ENCODE measurements at regions not wholly inside any gene's neighbourhood (a gene's known extent, or its start where the extent isn't known, plus 50 kb on each side); places are given as distances from the start of the nearest gene placed in this dataset.

DNA sequence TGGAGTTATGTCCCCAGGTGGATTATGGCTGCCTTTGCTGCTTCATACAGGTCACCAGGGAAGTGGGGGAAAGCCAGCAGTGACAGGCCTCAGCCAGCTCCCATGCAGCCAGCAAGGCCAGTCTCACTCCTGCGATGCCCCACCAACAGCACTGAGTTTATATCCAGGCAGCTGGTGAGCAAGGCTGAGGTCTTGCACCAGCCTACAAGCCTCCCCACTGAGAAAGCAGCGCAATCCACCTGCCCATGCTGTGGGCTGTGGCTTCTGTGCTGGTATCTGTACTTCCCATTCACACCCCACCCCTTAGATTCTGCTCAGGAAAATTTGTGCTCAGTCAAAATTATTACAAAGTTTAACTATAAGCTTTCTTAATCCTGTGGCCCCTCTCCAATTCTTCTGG is 153.5 kb downstream of the HHIP start:
- no peaks in the 10 kb centered on the region for H3K4me1 ChIP-seq
- DNase-seq: no peak
- TF ChIP-seq, protein P1, sequence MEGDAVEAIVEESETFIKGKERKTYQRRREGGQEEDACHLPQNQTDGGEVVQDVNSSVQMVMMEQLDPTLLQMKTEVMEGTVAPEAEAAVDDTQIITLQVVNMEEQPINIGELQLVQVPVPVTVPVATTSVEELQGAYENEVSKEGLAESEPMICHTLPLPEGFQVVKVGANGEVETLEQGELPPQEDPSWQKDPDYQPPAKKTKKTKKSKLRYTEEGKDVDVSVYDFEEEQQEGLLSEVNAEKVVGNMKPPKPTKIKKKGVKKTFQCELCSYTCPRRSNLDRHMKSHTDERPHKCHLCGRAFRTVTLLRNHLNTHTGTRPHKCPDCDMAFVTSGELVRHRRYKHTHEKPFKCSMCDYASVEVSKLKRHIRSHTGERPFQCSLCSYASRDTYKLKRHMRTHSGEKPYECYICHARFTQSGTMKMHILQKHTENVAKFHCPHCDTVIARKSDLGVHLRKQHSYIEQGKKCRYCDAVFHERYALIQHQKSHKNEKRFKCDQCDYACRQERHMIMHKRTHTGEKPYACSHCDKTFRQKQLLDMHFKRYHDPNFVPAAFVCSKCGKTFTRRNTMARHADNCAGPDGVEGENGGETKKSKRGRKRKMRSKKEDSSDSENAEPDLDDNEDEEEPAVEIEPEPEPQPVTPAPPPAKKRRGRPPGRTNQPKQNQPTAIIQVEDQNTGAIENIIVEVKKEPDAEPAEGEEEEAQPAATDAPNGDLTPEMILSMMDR (IDR thresholded peaks at IDR 0.05 in 8 of 11, conservative IDR thresholded peaks at IDR 0.05 in 3 of 11): no peak
- no peak for TF ChIP-seq POLR2A (IDR thresholded peaks at IDR 0.05)
- no peak for TF ChIP-seq POLR2AphosphoS5 (IDR thresholded peaks at IDR 0.05)
- WGBS, 5 donors: 67 to 85% (median 78%) methylated on average over 1 to 2 of the region's 2 CpGs
- H3K27ac ChIP-seq: no peak overlapping the region
- intact Hi-C loops (cut with DNase I; ENCODE audit: low total_unique reads): no loop called here
- peaks cover 0 to 44% (median 21%) of the 10 kb centered on the region in 8 donors for H3K9me3 ChIP-seq
- H3K27me3 ChIP-seq (replicated peaks in 1 of 7): no peaks in the 10 kb centered on the region
- H3K36me3 ChIP-seq: no peaks in the 10 kb centered on the region
- no peak overlapping the region for H3K4me3 ChIP-seq

DNA sequence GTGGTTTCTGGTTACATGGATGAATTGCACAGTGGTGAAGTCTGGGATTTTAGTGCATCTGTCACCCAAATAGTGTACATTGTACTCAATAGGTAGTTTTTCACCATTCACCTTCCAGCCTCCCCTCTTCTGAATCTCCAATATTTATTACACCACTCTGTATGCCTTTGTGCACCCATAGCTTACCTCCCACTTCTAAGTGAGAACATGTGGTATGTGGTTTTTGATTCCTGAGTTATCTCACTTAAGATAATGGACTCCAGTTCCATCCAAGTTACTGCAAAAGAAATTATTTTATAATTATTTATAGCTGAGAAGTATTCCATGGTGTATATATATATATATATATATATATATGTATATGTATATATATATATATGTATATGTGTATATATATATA is 155.8 kb downstream of the HHIP start:
- Histone ChIP-seq H3K4me3 (no peak overlapping the region), H3K27me3 (replicated peaks in 1 of 7) (no peaks in the 10 kb centered on the region), H3K9me3 (peaks cover under 1 to 46% (median 29%) of the 10 kb centered on the region in 8 donors), H3K27ac (no peak overlapping the region), H3K36me3 (no peaks in the 10 kb centered on the region), H3K4me1 (no peaks in the 10 kb centered on the region)
- TF ChIP-seq, protein P1 (IDR thresholded peaks at IDR 0.05 in 8 of 11, conservative IDR thresholded peaks at IDR 0.05 in 3 of 11): no peak
- TF ChIP-seq POLR2A (IDR thresholded peaks at IDR 0.05) (no peak), POLR2AphosphoS5 (IDR thresholded peaks at IDR 0.05) (no peak)
- DNase-seq: no peak
- intact Hi-C loops (cut with DNase I; ENCODE audit: low total_unique reads): no loop called here

DNA sequence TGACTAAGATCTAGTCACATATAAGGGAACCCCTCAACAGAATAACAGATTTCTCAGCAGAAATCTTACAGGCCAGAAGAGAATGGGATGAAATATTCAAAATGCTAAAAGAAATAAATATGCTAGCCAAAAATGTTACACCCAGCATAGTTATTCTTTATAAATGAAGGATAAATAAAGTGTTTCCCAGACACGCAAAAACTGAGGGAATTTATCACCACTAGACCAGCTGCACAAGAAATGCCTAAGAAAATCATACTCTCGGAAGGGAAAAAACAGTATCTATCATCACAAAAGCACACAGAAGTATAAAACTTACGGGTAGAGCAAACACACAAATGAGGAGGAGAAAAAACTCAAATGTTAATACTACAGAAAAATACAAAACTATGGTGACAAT is 162.1 kb downstream of the HHIP start:
- DNase-seq: no peak
- Histone ChIP-seq H3K4me1 (no peaks in the 10 kb centered on the region), H3K36me3 (no peaks in the 10 kb centered on the region), H3K9me3 (peaks cover 2 to 62% (median 45%) of the 10 kb centered on the region in 8 donors), H3K4me3 (no peak overlapping the region), H3K27me3 (replicated peaks in 1 of 7) (no peaks in the 10 kb centered on the region), H3K27ac (no peak overlapping the region)
- intact Hi-C loops (cut with DNase I; ENCODE audit: low total_unique reads): no loop called here
- TF ChIP-seq POLR2AphosphoS5 (IDR thresholded peaks at IDR 0.05): no peak
- no peak for TF ChIP-seq POLR2A (IDR thresholded peaks at IDR 0.05)
- TF ChIP-seq, protein P1 (IDR thresholded peaks at IDR 0.05 in 8 of 11, conservative IDR thresholded peaks at IDR 0.05 in 3 of 11): no peak
- WGBS, 5 donors: 81 to 95% (median 90%) methylated on average over 3 of the region's 3 CpGs

DNA sequence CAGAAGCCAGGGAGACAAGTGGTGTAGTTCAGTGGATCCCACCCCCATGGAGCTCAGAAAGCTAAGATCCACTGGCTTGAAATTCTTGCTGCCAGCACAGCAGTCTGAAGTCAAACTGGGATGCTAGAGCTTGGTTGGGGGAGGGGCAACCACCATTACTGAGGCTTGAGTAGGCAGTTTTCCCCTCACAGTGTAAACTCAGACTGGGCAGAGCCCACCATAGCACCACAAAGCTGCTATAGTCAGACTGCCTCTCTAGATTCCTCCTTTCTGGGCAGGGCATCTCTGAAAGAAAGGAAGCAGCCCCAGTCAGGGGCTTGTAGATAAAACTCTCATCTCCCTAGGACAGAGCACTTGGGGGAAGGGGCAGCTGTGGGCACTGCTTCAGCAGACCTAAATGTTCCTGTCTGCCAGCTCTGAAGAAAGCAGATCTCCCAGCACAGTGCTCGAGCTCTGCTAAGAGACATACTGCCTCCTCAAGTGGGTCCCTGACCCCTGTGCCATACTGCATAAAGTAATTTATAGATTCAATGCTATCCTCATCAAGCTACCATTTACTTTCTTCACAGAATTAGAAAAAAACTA is 163.2 kb downstream of the HHIP start:
- H3K36me3 ChIP-seq: no peaks in the 10 kb centered on the region
- H3K4me3 ChIP-seq: no peak overlapping the region
- H3K9me3 ChIP-seq: peaks cover 2 to 53% (median 42%) of the 10 kb centered on the region in 8 donors
- no peak for DNase-seq
- no peak for TF ChIP-seq POLR2AphosphoS5 (IDR thresholded peaks at IDR 0.05)
- no peaks in the 10 kb centered on the region for H3K27me3 ChIP-seq (replicated peaks in 1 of 7)
- 63 to 90% (median 80%) methylated on average over 1 of the region's 1 CpG for WGBS, 5 donors
- no peaks in the 10 kb centered on the region for H3K4me1 ChIP-seq
- intact Hi-C loops (cut with DNase I; ENCODE audit: low total_unique reads): no loop called here
- H3K27ac ChIP-seq: no peak overlapping the region

DNA sequence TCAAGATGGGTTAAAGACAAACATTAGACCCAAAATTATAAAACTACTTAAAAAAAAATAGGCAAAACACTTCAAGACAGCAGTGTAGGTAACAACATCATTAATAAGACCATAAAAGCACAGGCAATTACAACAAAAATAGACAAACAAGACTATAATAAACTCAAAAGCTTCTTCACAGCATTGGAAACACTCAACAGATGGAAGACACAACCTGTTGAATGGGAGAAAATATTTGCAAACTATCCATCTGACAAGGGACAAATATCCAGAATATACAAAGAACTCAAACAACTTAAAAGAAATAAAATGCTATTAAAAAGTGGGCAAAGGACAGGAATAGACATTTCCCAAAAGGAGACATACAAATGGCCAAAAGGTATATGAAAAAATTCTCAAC is 170.7 kb downstream of the HHIP start:
- DNase-seq: no peak
- intact Hi-C loops (cut with DNase I; ENCODE audit: low total_unique reads): no loop called here
- no peak overlapping the region for H3K27ac ChIP-seq
- TF ChIP-seq POLR2AphosphoS5 (IDR thresholded peaks at IDR 0.05) (no peak), POLR2A (IDR thresholded peaks at IDR 0.05) (no peak)
- TF ChIP-seq, protein P1 (IDR thresholded peaks at IDR 0.05 in 8 of 11, conservative IDR thresholded peaks at IDR 0.05 in 3 of 11): no peak
- no peaks in the 10 kb centered on the region for H3K27me3 ChIP-seq (replicated peaks in 1 of 7)
- no peaks in the 10 kb centered on the region for H3K36me3 ChIP-seq
- H3K4me3 ChIP-seq: no peak overlapping the region
- no peaks in the 10 kb centered on the region for H3K4me1 ChIP-seq
- H3K9me3 ChIP-seq: peaks cover 0 to 13% (median 9%) of the 10 kb centered on the region in 8 donors

All from spleen (tissue), 11 donors.